ENCODE measurements at regions not wholly inside any gene's neighbourhood (a gene's known extent, or its start where the extent isn't known, plus 50 kb on each side); places are given as distances from the start of the nearest gene placed in this dataset.

DNA sequence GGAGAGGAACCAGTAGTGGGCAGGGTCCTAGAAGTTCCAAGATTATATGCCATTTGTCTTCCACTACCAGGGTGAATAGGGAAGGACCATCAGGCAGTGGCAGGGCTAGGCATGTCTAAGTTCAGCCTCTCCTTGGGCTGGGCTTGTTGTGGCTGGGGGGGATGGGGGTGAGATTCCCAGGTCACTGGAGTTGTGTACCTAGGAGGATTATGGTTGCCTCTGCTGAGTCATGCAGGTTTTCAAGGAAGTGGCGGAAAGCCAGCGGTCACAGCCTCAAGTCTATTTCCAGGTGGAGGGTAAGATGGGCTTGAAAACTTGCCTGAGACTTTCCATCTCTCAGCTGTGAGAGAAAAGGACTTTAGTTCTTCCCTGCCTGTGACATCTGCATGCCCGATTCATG lies 1407.1 kb downstream of the SI start:
- no peaks in the 10 kb centered on the region for H3K36me3 ChIP-seq (ENCODE audit: insufficient read depth, low read length, poor library complexity, severe bottlenecking)
- intact Hi-C loops (cut with micrococcal nuclease; ENCODE audit: unreplicated experiment): no loop called here
- DNase-seq (ENCODE audit: low spot score): no peak

DNA sequence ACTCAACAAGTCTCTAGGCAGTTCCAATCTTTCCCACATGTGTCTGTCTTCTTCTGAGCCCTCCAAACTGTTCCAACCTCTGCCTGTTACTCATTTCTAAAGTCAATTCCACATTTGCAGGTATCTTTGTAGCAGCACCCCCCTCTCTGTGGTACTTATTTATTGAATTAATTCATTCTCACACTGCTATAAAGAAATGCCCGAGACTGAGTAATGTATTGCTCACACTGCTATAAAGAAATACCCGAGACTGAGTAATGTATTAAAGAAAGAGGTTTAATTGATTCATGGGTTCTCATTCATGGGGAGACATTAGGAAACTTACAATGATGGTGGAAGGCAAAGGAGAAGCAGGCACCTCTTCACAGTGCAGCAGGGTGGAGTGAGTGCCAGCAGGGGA lies 1413.8 kb downstream of the SI start:
- Histone ChIP-seq H3K9me3 (ENCODE audit: low read depth, low read length, poor library complexity, severe bottlenecking) (no peaks in the 10 kb centered on the region), H3K4me3 (ENCODE audit: low read depth, low read length, poor library complexity, severe bottlenecking) (no peak overlapping the region), H3K27ac (ENCODE audit: low read depth, low read length, poor library complexity, severe bottlenecking) (no peak overlapping the region), H3K27me3 (replicated peaks; ENCODE audit: insufficient read depth, low read depth, low read length, poor library complexity) (no peaks in the 10 kb centered on the region), H3K36me3 (ENCODE audit: insufficient read depth, low read length, poor library complexity, severe bottlenecking) (no peaks in the 10 kb centered on the region), H3K4me1 (ENCODE audit: insufficient read depth, low read length, poor library complexity, severe bottlenecking) (peaks cover 9% of the 10 kb centered on the region)
- ChIA-PET POLR2A (ENCODE audit: low non-redundant PET) (no interaction called here), CTCF (no interaction called here)
- DNase-seq (ENCODE audit: low spot score): no peak
- intact Hi-C loops (cut with micrococcal nuclease; ENCODE audit: unreplicated experiment): no loop called here
- no TSS peak for BruUV-seq (replicated peaks)
- TF ChIP-seq EZH2 (IDR thresholded peaks at IDR 0.05; ENCODE audit: borderline replicate concordance, low read depth, low read length, poor library complexity, severe bottlenecking): no peak
- TF ChIP-seq, protein P1, sequence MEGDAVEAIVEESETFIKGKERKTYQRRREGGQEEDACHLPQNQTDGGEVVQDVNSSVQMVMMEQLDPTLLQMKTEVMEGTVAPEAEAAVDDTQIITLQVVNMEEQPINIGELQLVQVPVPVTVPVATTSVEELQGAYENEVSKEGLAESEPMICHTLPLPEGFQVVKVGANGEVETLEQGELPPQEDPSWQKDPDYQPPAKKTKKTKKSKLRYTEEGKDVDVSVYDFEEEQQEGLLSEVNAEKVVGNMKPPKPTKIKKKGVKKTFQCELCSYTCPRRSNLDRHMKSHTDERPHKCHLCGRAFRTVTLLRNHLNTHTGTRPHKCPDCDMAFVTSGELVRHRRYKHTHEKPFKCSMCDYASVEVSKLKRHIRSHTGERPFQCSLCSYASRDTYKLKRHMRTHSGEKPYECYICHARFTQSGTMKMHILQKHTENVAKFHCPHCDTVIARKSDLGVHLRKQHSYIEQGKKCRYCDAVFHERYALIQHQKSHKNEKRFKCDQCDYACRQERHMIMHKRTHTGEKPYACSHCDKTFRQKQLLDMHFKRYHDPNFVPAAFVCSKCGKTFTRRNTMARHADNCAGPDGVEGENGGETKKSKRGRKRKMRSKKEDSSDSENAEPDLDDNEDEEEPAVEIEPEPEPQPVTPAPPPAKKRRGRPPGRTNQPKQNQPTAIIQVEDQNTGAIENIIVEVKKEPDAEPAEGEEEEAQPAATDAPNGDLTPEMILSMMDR (conservative IDR thresholded peaks at IDR 0.05; ENCODE audit: low read depth, low read length): no peak

More for the DNA sequence above, 1407.1 kb downstream of the SI start:
- TF ChIP-seq, protein P1 (conservative IDR thresholded peaks at IDR 0.05; ENCODE audit: low read depth, low read length): no peak
- no peak for TF ChIP-seq EZH2 (IDR thresholded peaks at IDR 0.05; ENCODE audit: borderline replicate concordance, low read depth, low read length, poor library complexity, severe bottlenecking)
- POLR2A ChIA-PET (ENCODE audit: low non-redundant PET): no interaction called here
- Histone ChIP-seq H3K27ac (ENCODE audit: low read depth, low read length, poor library complexity, severe bottlenecking) (no peak overlapping the region), H3K9me3 (ENCODE audit: low read depth, low read length, poor library complexity, severe bottlenecking) (no peaks in the 10 kb centered on the region), H3K4me3 (ENCODE audit: low read depth, low read length, poor library complexity, severe bottlenecking) (no peak overlapping the region), H3K4me1 (ENCODE audit: insufficient read depth, low read length, poor library complexity, severe bottlenecking) (peaks cover 8% of the 10 kb centered on the region), H3K27me3 (replicated peaks; ENCODE audit: insufficient read depth, low read depth, low read length, poor library complexity) (no peaks in the 10 kb centered on the region)
- CTCF ChIA-PET: no interaction called here
- no TSS peak for BruUV-seq (replicated peaks)

DNA sequence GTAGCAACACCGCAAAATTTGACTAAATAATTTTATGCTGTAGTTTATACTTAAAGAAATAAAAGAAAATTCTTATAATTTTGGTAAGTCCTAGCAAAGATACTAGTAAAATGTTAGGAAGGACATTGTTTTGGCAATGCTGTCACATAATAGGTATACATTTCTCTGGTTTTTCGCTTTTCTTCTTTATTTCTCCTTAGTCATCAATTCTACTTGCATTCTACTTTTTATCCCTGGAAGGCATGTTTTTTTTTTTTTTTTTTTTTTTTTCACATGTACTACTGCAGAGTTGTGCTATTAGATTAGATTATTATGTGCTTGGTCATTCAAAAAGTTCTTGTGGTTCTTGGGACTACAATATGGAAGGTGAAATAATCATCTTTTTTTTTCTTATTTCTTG lies 1421.2 kb downstream of the SI start:
- H3K4me3 ChIP-seq (ENCODE audit: low read depth, low read length, poor library complexity, severe bottlenecking): no peak overlapping the region
- no peaks in the 10 kb centered on the region for H3K9me3 ChIP-seq (ENCODE audit: low read depth, low read length, poor library complexity, severe bottlenecking)
- ChIA-PET CTCF (no interaction called here), POLR2A (ENCODE audit: low non-redundant PET) (no interaction called here)
- no peak overlapping the region for H3K27ac ChIP-seq (ENCODE audit: low read depth, low read length, poor library complexity, severe bottlenecking)
- TF ChIP-seq, protein P1 (conservative IDR thresholded peaks at IDR 0.05; ENCODE audit: low read depth, low read length): no peak
- no peak for TF ChIP-seq EZH2 (IDR thresholded peaks at IDR 0.05; ENCODE audit: borderline replicate concordance, low read depth, low read length, poor library complexity, severe bottlenecking)
- intact Hi-C loops (cut with micrococcal nuclease; ENCODE audit: unreplicated experiment): no loop called here
- H3K36me3 ChIP-seq (ENCODE audit: insufficient read depth, low read length, poor library complexity, severe bottlenecking): no peaks in the 10 kb centered on the region
- H3K4me1 ChIP-seq (ENCODE audit: insufficient read depth, low read length, poor library complexity, severe bottlenecking): peaks cover 9% of the 10 kb centered on the region
- H3K27me3 ChIP-seq (replicated peaks; ENCODE audit: insufficient read depth, low read depth, low read length, poor library complexity): no peaks in the 10 kb centered on the region
- DNase-seq (ENCODE audit: low spot score): no peak
- no TSS peak for BruUV-seq (replicated peaks)

All from A673 (cell line).